BJ (cell line): ENCODE measurements at regions not wholly inside any gene's neighbourhood (a gene's known extent, or its start where the extent isn't known, plus 50 kb on each side); places are given as distances from the start of the nearest gene placed in this dataset.

ENCODE experiments used
- CTCF ChIA-PET: fragments of 350-600 bp; formaldehyde crosslinking; extraction: SDS; loops from one replicate; lab custom pipeline; 2021; ENCODE audit warnings: antibody characterized with exemption, inconsistent platforms; lab: Yijun Ruan, JAX
- POLR2A ChIA-PET: fragments of 300-600 bp; sonication (Branson Sonifier 250); formaldehyde crosslinking; extraction: SDS; loops from one replicate; lab custom pipeline; 2021; ENCODE audit warnings: antibody characterized with exemption; lab: Charles Lee
- DNase-seq: peaks from one replicate; pipeline ENCODE4 v3.0.0-alpha.2; 2011; ENCODE audit warnings: low read depth
- H3K27me3 ChIP-seq: 2 replicates; pipeline ENCODE4 v1.6.0; 2011; ENCODE audit warnings: low read length; ENCODE audit not compliant: control insufficient read depth, insufficient read depth
- H3K36me3 ChIP-seq: 2 replicates; pipeline ENCODE4 v1.5.1; 2011; ENCODE audit warnings: low read length; ENCODE audit not compliant: control insufficient read depth, insufficient read depth
- H3K4me3 ChIP-seq: 2 replicates; pipeline ENCODE4 v1.5.1; 2011; ENCODE audit warnings: low read depth, mild to moderate bottlenecking, control low read depth, low read length
- TF ChIP-seq, protein P1 (sequence below): IDR thresholded peaks from 2 replicates; pipeline ENCODE4 v1.5.1; 2011; ENCODE audit warnings: low read depth, mild to moderate bottlenecking, control low read depth, inconsistent platforms, low read length, moderate library complexity; ENCODE audit not compliant: insufficient read depth

DNA sequence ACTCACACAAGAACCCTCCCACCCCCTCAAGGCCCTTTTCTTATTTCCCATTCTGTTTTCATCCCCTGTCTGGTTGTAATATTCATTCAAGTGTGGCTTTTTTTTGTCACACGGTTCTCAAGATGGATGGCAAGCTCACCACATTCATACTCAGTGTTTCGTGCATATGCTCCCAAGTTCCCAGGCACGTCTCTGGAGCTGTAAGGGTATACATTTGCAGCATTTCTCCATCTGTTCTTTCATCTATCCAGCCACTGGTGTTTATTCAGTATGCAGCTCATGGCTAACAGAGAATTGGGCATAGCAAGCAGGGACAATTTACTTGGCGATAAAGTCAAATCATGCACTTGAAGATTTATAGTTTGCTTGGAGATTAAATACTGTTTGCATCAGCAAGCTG is 212.1 kb downstream of the GRIN2B start:
- no peaks in the 10 kb centered on the region for H3K27me3 ChIP-seq
- ChIA-PET POLR2A (no interaction called here), CTCF (no interaction called here)
- no peak overlapping the region for H3K4me3 ChIP-seq
- TF ChIP-seq, protein P1, sequence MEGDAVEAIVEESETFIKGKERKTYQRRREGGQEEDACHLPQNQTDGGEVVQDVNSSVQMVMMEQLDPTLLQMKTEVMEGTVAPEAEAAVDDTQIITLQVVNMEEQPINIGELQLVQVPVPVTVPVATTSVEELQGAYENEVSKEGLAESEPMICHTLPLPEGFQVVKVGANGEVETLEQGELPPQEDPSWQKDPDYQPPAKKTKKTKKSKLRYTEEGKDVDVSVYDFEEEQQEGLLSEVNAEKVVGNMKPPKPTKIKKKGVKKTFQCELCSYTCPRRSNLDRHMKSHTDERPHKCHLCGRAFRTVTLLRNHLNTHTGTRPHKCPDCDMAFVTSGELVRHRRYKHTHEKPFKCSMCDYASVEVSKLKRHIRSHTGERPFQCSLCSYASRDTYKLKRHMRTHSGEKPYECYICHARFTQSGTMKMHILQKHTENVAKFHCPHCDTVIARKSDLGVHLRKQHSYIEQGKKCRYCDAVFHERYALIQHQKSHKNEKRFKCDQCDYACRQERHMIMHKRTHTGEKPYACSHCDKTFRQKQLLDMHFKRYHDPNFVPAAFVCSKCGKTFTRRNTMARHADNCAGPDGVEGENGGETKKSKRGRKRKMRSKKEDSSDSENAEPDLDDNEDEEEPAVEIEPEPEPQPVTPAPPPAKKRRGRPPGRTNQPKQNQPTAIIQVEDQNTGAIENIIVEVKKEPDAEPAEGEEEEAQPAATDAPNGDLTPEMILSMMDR = no peak
- no peak for DNase-seq
- H3K36me3 ChIP-seq = no peaks in the 10 kb centered on the region

DNA sequence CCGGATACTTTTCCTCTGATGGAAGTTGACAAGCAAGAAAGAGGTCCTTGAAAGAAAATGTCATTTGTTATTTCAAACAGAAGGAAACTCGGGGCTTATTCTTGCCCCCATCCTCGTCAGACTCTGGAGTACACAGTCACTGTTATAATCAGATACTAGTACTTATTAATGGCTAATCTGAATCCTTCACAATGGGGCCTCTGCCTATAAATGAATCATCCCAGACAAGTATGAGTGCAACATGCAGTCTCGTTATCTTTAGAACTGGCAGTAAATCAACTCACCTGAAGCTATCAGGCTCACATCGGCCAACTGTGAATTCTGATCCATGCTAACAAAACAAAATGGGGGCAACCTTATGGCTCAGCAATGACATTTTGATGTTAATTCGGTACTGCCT is 216.7 kb downstream of the GRIN2B start:
- H3K4me3 ChIP-seq = no peak overlapping the region
- TF ChIP-seq, protein P1 = no peak
- no peak for DNase-seq
- H3K36me3 ChIP-seq = no peaks in the 10 kb centered on the region
- no peaks in the 10 kb centered on the region for H3K27me3 ChIP-seq
- ChIA-PET POLR2A (no interaction called here), CTCF (no interaction called here)

DNA sequence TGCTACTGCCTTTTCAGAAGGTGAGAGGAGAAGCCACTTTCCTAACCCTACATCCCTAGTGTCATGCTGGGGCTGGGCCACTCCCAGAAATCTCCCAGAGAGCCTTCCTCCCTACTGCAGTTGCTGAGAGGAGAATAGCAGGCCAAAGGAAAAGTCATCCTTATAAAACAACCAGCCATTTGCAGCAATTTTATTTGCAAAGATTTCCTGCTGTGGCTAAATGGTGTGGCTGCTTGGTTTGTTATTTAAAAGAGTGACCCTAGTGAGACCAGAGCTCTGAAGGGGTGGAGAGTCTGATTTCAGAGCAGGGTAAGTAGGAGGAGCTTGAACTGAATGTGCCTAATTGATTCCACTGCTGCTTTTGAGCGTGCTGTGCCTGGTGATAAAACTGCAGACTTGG is 232.0 kb downstream of the GRIN2B start:
- TF ChIP-seq, protein P1 = no peak
- H3K27me3 ChIP-seq = no peaks in the 10 kb centered on the region
- ChIA-PET CTCF (no interaction called here), POLR2A (no interaction called here)
- no peak overlapping the region for H3K4me3 ChIP-seq
- H3K36me3 ChIP-seq = no peaks in the 10 kb centered on the region
- DNase-seq = no peak

DNA sequence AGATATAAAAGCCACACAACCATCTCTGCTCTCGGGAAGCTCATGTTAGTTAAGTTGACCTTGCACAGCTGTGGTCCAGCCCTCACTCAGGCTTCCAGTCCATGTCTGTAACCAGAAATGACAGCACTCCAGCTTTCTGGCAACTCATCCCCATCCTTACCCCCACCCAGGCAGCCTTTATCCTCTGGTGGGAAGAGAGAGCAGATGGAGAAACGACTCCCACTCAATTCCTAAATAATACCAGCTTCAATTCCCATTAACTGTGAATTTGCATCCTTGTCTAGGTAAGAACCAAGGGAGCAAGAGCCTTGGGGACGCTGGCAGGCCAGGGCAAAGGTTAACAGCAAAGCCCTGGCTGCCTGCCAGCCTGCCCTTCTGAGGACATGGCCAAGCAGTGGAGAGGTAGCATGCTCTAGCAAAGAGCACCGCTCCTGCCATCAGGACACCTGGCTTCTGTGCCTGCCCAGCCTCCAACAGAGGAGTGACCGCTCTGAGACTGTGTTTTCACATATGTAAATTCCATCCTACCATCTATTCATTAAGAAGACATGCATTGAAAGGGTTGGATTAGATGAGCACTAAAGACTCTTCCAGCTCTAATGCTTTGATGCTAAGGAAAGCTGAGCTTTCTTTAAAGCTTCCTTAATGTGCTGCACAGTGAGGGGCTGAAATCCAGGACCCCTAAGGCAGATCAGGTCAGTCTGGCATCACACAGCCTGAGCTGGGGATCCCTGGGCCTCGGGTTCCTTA is 236.1 kb downstream of the GRIN2B start:
- TF ChIP-seq, protein P1 = no peak
- CTCF ChIA-PET = no interaction called here
- no peak overlapping the region for H3K4me3 ChIP-seq
- no peaks in the 10 kb centered on the region for H3K36me3 ChIP-seq
- POLR2A ChIA-PET = no interaction called here
- DNase-seq = no peak
- no peaks in the 10 kb centered on the region for H3K27me3 ChIP-seq

DNA sequence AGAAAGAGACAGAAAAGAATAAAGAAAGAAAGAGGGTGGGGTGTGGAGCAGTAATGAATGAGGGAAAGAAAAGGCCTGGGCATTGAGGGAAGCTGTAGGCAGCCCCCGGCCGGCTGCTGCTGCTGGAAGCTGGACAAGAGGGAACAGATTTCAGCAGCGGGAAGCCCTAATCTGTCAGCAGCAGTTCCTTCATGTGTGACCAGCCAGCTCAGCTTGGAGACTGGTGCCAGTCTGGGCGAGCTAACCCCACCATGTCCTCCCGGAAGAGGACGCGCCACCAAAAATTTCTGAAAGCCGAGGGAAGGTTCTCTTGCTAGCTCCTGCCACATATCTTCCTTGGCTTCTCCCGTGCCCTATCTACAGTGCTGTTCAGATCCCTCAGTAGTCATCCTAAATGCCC is 236.8 kb downstream of the GRIN2B start:
- CTCF ChIA-PET = interaction anchor here (0.6 kb wide), 1 partner anchor 759 kb away, joined by 3 read pairs; no protein-coding TSS in a partner anchor
- POLR2A ChIA-PET = no interaction called here
- H3K36me3 ChIP-seq = no peaks in the 10 kb centered on the region
- H3K4me3 ChIP-seq = no peak overlapping the region
- TF ChIP-seq, protein P1 = no peak
- DNase-seq = no peak
- no peaks in the 10 kb centered on the region for H3K27me3 ChIP-seq
